H4 (cell line): ENCODE measurements at regions not wholly inside any gene's neighbourhood (a gene's known extent, or its start where the extent isn't known, plus 50 kb on each side); places are given as distances from the start of the nearest gene placed in this dataset.

Source experiments
- DNase-seq: peaks from one replicate; pipeline ENCODE4 v3.0.0-alpha.2; 2015; ENCODE audit warnings: low spot score

DNA sequence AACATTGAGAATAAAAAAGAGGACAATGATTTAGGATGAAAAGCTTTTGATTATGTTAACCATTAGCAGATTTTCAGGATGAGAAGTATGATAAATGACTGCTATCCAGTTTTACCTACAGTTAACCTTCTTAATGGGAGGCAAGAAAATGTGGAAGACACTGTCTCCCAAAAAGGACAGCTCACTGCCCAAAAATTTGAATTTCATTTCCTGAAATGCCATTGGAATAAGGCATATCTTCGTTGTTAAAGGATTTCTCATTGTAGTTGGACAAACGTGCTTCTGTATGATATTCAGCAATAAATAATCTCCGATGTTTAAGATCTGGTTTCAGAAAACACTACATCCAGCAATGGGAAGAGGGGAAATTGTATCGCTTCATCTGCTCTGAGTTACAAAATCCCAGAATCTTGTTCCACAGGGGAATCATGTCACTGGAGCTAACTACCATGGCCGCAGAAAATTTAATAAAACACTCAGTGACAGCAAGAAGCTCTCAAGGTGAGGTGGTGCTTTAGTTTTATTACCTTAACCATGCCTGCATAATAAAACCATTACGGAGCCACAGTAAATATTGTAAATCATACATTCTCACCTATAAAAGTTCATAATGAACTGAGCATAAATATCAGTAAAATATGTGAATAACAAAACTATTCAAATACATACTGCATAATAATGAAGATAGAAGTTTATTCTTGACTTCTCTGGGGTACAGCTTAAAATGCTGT, 552.3 kb downstream of the PCDH7 start:
- DNase-seq, result no peak

DNA sequence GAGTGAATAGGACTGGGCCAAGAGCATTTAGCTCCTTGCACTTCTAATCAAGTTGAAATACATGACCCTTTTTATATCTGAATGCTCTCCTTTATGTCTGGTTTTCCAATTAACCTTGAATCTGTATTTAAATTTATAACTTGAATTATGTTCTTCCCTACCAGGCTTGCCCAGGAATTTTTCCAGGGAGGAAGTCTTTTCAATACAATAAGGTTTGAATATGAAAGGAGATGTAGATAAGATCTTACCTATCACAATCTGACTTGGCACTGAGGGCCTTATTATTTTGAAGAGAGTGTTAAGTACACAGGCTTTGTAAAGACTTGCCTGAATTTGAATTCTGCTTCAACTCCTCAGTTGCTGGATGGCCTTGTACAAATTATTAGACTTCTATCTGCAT, 555.7 kb downstream of the PCDH7 start:
- DNase-seq, result no peak

DNA sequence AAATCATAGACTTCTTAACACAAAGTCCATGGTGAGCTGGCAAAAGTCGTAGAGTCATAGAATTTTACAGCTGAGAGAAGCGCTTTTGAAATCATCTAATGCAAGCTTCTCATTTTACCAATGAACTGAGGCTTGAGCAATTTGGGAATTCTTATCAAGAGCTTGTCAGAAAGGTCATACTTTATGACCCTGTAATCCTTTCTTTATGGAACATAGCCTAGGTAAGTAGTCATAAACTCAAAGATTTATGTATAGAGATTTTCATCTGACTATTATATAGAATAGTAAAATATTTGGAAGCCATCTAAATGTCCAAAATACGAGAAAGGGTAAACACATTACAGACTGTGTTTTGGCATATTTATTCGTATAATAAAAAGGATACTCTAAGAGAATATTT, 563.5 kb downstream of the PCDH7 start:
- DNase-seq, result no peak

DNA sequence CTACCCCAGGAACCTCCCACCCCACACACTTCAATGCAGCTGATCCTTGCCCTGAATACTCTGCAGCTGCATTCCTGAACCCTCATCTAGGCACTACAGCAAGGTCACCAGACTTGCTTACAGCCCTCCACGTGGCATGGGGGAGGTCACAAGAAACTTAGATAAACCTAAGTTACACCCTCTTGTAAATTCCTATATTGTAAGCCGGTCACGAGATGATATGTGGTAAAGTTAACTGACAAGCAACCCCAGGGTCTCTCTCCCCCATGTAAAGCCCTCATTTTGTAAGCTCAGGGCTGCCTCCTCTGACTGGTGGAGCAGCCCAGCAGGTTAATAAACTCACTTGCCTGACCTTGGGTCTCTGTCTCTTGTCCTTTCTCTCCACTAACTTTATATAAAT, 570.7 kb downstream of the PCDH7 start:
- DNase-seq, result no peak

DNA sequence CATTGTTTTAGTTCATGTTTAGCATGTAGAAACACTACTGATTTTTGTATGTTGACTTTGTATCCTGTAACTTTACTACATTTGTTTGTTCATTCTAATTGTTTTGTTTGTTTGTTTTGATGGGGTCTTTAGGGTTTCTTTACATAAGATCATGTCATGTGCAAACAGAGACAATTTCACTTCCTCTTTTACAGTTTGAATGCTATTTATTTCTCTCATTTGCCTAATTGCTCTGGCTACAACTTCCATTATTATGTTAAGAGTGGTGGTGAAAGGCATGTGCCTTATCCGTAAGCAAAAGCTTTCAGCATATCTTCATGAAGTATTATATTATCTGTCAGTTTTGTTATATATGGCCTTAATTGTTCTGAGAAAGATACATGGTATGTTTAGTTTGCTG, 571.1 kb downstream of the PCDH7 start:
- no peak for DNase-seq

DNA sequence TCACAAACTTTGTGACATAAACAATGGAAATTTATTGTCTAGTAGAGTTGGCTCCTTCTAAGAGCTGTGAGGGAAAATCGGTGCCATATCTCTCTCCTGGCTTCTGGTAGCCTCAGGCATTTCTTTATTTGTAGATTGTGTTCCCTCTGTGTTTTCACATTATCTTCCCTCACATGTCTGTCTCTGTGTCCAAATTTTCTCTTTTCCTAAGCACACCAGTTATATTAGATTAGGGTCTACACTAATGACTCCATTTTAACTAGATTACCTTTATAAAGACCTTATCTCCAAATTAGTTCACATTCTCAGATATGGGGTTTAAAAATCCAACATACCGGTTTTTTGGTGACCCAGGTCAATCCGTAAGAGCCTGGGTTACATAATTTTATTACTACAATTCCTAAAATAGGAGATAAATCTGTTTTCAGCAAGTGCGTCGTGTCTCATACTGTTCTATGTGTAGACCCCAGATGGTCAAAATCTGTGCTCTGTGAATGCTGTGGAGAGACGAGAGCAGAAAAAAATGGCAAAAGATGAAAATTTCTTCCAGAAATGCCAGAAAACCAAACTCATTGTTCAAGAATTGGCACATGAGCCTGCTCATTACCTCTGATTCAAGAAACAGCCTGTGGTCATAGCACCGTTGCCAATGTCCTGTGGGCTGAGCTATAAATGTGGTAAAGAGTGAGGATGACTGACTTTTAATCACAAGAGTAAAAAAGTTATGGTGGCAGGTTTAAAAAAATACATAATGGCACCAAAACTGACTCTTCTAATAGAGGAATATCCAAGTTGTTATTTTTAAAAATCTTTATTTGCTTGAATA, 574.7 kb downstream of the PCDH7 start:
- DNase-seq, result peak; percentile 29

DNA sequence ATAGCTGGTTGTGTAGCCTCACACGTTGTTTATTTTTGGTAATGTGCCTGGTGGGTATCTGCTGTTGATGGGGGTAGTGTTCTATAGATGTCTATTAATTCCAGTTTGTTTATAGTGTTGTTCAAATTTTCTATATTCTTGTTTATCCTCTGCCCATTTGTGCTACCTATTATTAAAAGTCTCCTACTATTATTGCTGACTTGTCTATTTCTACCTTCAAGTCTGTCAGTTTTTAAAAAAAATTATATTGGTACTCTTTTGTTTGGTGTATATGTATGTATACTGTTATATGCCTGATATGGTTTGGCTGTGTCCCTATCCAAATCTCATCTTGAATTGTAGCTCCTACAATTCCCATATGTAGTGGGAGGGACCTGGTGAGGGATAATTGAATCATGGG, 578.6 kb downstream of the PCDH7 start:
- no peak for DNase-seq

DNA sequence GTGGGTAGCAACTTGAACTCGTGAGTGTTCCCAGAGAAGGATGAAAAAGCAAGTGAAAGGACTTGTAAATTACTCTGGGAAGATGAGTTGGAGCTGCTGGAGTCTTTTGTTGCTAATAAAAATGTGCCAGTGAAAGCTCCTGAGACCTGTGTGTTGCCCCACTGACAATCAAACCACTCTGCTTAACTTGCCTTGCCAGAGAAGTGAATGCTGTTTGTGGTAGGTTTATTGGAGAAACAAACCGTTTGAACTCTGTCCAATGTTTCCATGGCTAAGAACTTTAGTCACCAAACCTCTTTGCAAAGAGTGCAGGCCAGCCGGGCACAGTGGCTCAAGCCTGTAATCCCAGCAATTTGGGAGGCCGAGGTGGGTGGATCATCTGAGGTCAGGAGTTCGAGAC, 586.9 kb downstream of the PCDH7 start:
- peak; percentile 62 for DNase-seq

DNA sequence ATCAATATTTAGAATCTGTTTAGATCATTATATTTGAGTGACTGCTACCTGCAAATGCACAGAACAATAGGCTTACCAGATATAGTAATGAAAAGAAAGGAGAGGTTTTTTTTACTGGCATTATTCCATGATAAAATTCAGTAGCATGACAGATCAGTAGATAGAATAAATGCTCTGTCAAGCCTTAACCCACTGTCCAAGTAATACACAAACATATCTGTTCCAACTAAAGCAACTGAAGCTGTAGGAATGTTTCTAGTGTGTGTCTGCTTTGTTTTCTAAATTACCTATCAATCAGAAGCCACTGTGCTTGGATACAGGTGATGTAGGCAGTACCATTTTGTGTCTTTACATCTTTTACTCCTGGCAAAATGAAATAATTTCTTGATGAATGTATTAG, 604.6 kb downstream of the PCDH7 start:
- DNase-seq, result no peak

DNA sequence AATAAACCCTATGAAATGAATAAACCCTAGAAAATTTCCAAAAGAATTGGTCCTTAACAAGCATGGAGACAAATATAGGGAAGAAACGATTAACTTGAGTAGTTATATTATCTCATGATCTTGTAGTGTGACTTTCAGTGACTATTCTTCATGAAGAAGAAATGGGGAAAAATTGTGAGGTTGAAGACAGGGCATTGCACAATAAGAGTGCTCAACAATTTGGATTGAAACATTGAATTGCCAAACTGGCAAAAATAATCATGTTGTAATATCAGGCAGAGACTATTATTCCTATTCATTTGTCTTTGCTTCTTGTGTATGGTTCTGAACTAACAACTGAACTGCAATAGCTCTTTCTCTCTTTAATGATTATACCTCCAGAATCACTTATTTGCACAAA, 605.1 kb downstream of the PCDH7 start:
- DNase-seq, result no peak

DNA sequence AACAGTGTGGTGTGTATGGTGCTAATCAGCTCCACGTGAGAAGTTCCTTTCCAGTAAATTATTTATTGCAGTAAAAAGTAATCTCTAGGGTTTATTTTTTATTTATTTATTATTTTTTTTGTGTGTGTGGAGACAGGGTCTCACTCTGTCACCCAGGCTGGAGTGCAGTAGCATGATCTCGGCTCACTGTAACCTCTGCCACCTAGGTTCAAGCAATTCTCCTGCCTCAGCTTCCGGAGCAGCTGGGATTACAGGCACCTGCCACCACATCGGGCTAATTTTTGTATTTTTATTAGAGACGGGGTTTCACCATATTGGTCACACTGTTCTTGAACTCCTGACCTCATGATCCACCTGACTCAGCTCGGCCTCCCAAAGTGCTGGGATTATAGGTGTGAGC, 606.9 kb downstream of the PCDH7 start:
- DNase-seq, result no peak

DNA sequence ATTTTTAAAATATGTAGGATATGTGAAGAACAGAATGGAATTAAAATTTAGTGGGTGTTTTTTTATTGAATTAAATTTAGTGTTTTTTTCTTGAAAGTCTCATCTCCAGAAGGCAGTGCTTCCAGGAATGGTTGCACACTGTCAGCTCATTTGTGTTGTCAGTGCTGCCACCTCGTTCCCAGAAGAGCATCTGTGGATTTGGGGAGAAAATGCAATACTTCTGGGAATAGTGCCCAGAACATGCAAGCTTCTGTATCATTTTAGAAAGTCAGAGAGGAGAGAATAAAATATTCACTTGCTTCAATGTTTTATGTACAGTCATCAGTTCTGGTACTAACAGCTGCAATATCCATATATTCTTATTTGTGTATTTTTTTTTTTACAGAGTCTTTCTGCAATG, 608.8 kb downstream of the PCDH7 start:
- DNase-seq, result no peak

DNA sequence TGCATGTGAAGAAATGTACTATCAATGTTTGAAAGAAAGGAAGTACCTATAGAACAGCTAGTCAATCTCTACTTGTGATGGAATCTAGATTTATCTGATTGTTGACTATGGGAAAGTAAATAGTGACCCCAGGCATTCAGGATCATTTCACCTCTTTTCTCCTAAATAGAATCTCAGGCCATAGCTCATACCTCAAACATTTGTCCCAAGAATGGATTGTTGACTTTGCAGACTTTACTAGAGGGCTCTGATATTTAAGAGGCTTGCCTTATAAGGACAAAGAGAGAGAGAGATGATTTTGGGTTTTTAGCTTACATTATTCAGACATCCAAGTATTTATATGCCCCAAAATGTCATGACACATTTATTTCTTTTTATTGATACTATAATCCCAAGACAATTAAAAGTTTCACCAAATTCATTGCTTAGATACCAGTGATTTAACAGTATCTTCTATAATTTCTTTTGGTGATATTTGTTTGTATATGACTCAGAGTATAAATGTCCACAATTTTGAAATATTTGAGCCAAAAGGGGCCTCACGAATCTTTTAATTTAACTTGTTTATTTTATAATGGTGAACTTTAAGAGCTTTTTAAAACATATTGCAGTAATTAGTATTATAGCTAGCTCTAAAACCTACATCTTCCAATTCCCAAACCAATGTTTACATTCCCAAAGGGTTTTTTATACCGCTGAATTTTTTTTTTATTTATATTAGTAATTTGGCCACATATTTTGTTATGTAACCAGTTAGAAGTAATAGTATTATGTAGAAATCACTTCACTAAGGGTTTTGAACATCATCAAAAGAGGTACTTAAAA, 614.1 kb downstream of the PCDH7 start:
- peak; percentile 53 for DNase-seq

DNA sequence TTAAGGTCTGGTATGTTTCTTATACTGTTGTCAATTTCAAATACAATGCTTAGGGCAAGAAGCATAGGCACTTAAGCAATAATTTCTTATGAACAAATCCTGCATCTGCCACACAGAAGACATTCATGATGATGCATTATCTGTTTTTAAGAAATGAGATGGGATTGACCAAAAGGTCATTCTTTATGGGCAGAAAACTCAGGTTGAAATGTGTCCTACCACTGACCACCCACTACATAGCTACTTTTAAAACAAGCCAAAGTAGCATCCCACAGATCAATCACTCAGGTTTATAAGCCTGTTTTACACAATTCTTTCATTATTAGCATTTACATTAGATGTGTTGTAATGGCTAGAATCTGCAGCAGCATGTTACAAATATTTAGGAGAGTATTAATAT, 617.8 kb downstream of the PCDH7 start:
- DNase-seq, result no peak

DNA sequence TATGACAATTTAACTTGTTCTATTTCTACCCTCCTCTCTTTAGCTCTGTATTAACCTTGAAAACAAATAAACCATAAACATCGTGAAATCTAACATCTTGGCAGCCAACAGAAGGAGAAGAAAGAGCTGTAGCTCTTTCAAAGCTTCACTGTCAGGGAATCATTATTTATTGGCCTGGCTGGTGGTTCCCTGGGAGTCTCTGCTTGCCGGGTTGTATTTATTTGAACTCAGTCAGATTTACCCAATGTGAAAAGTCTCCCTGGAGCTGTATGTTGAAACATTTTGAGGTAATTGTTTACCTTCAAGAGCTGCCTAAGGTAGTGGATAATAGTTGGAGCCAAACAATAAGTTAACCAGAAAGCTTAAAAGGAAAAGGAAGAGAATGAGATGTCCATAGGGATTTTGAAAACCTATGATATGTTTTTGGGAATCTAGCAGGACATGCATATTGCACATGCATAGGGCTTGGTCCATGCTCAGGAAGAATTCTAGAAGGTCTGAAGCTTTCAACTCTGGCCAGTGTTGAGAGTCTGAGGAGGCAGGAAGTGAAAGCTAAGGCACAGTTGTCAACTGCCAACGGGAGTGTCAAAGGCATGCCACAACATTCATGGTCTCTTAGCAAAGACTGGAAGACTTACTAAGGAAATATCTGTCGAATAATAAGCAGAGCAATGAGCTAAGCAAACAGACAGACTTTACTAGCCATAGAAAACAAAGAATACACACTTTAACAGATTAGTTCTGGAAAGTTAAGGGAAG, 621.6 kb downstream of the PCDH7 start:
- DNase-seq, result peak; percentile 59

DNA sequence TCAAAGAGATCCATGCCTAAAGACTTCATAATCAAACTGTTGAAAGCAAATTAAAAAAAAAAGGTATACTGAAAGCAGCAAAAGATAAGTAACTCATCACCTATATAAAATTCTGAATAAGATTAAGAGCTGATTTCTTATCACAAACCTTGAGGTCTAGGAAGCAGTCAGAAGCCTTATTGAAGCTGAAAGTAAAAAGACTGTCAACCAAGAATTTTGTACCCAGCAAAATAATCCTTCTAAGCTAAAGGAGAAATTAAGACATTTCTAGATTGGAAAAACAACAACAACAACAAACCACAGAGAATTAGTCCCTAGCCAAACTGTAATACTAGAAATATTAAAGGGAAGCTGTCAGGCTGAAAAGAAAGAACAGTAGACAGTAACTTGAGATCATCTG, 622.9 kb downstream of the PCDH7 start:
- no peak for DNase-seq

DNA sequence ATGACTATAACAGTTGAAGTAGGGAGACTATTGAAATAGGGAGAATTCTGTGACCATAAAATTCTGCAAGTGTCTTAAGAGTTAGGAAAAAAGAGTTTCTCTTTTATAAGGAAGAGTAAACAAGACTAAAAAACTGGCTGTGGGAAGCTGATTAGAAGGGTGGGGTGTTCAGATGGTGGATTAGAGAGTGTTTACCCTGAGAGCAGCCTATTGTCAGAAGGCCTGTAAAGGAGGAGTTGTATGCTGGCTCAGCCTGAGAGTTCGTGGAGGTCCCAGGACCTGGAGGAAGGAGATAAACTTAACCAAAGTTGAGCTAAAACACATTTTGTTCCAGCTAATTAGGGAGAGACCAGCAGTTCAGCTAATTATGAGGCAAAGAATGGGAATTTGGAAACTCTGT, 629.7 kb downstream of the PCDH7 start:
- no peak for DNase-seq

DNA sequence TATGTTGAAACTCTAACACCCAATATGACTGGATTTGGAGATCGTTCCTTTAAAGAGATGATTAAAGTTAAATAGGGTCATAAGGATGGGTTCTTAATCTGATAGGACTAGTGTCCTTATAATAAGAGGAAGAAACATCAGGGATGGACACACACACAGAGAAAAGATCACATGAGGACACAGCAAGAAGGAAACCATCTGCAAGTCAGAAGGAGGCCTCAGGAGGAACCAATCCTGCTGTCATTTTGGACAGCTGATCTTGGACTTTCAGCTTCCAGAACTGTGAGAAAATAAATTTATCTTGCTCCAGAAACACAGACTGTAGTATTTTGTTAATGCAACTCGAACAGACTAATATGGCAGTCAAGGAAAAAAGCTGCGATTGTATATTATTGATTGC, 631.5 kb downstream of the PCDH7 start:
- no peak for DNase-seq

DNA sequence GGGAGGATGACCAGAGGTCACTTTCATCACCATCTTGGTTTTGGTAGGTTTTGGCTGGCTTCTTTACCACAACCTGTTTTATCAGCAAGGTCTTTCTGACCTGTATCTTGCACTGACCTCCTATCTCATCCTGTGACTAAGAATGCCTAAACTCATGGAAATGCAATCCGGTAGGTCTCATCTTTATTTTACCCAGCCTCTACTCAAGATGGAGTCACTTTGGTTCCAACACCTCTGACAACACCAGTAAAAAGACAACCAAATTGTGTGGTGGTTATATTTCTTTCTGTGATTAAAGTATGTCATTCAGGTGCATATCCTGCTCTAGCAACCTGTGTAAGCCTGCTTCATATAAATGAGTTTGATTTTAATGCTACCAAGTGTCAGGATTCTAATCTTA, 636.7 kb downstream of the PCDH7 start:
- no peak for DNase-seq

DNA sequence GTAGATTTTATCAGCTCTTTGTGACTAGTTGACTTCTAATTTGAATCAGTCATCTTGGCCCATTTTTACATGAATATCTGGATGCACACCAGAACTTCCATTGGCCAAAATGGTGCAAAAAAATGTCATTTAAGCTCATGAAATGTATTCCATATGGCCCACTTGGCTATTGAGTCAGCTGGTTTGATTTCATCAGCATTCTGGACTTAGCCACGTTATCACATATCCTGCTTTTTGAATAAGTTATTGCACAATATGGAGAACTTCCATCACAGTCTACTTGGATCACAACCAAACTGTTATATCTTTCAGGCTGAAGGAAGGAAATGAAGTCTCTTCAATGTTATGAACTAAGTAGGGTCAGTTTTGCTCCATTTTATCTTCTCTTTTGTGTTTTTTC, 640.6 kb downstream of the PCDH7 start:
- peak; percentile 27 for DNase-seq

DNA sequence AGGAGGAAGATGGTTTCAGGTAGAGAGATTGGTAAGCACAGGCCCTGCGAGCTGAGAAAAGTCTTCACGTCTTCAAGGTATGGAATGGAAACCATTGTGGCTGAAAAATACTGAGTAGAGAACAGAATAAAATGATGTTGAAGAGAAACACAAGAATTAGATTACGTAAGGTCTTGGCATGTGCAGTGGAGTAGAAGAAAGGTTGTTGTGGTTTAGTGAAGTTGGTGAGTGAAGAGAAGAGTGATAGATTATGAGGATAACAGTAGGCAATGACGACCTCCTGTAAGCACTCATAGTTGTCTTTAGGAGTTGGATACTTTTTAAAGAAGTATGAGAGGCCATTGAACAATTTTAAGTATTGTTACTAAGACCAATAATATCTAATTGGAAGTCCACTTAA, 642.6 kb downstream of the PCDH7 start:
- no peak for DNase-seq
